SJSA1 (cell line): ENCODE measurements at regions not wholly inside any gene's neighbourhood (a gene's known extent, or its start where the extent isn't known, plus 50 kb on each side); places are given as distances from the start of the nearest gene placed in this dataset.

ENCODE experiments used
- DNase-seq, 2 experiments: peaks; one replicate each; pipeline ENCODE4 v3.0.0-alpha.2; 2015 to 2020; ENCODE audit warnings: low spot score in 2 of 2, low read depth in 1 of 2
- H3K27ac ChIP-seq: fragments of 250-450 bp; sonication (Bioruptor Pico); 2 replicates; pipeline ENCODE4 v1.5.1; 2020; ENCODE audit warnings: mild to moderate bottlenecking, moderate library complexity
- H3K27me3 ChIP-seq: fragments of 250-450 bp; sonication (Bioruptor Pico); replicated peaks from 2 replicates; pipeline ENCODE4 v1.5.1; 2020; ENCODE audit warnings: mild to moderate bottlenecking, moderate library complexity
- H3K36me3 ChIP-seq: fragments of 250-450 bp; sonication (Bioruptor Pico); 2 replicates; pipeline ENCODE4 v1.5.1; 2020; ENCODE audit warnings: mild to moderate bottlenecking
- H3K4me1 ChIP-seq: fragments of 250-450 bp; sonication (Bioruptor Pico); replicated peaks from 2 replicates; pipeline ENCODE4 v1.6.1; 2021; ENCODE audit warnings: mild to moderate bottlenecking
- H3K4me3 ChIP-seq: fragments of 250-450 bp; sonication (Bioruptor Pico); 2 replicates; pipeline ENCODE4 v1.5.1; 2020; ENCODE audit warnings: mild to moderate bottlenecking
- H3K9me3 ChIP-seq: fragments of 250-450 bp; sonication (Bioruptor Pico); replicated peaks from 2 replicates; pipeline ENCODE4 v1.5.1; 2020; ENCODE audit warnings: mild to moderate bottlenecking

DNA sequence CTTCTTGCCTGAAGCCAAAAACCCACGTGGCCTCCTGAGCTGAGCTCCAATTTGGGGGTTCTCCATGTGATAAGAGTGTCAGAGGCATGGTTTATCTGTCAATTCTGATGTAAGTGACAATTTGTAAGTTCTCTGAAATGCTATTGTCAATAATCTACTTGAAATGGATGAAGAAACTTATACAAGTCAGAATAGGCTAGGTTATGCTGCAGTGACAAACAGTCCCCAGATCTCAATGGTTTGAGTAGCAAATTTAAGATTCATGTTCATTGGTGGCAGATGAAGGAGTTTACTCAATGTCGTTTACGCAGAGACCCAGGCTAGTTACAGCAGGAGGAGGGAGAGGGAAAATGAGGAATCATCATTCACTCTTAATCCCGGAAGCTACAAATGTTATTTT is 352.4 kb downstream of the KIF16B start:
- H3K4me3 ChIP-seq = no peak overlapping the region
- no peak for DNase-seq
- peaks cover 4% of the 10 kb centered on the region; the same call in 1 of the 2 replicates for H3K9me3 ChIP-seq
- H3K36me3 ChIP-seq = no peaks in the 10 kb centered on the region
- H3K27me3 ChIP-seq = no peaks in the 10 kb centered on the region
- H3K4me1 ChIP-seq = peaks cover 50% of the 10 kb centered on the region
- no peak overlapping the region for H3K27ac ChIP-seq

DNA sequence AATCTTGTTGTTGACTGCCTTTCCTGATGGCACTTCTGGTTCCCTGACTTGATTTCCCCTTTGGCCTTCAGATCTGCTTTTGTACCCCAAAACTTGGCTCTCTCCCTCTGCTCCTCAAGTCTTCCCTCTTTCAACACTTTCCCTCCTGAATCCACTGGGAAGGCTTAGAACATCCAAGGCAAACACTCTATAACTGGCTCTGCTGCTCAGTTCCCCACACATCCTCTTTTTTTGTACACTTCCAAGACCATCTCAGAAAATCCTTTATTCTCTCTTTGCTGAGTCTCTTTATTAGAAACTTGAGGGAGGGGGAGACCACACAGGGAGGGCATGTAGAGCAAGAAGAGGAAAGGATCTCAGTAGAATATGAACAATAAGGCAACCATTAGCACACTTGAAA is 354.1 kb downstream of the KIF16B start:
- H3K36me3 ChIP-seq = no peaks in the 10 kb centered on the region
- peak in 1 of 2 experiments; percentile 49 for DNase-seq
- no peak overlapping the region for H3K4me3 ChIP-seq
- H3K4me1 ChIP-seq = peaks cover 47% of the 10 kb centered on the region
- no peaks in the 10 kb centered on the region for H3K27me3 ChIP-seq
- H3K9me3 ChIP-seq = peaks cover 4% of the 10 kb centered on the region; the same call in 1 of the 2 replicates
- H3K27ac ChIP-seq = peak overlapping the region; percentile 43

DNA sequence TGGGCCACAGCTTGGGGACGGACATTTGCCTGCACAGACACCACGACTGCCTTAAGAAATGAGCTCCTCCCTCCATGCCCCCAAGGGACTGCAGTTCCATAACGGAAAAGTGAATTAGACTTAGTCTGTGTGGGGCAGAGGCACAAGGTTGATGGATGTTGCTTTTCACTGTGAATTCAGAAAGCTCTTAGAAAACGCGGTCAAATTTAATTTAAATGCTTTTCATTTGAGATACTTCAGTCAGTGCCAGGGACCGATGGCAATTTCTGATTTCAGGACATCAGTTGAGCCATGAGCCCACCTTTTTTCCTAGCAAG is 356.4 kb downstream of the KIF16B start:
- DNase-seq = no peak
- no peaks in the 10 kb centered on the region for H3K27me3 ChIP-seq
- H3K27ac ChIP-seq = peak overlapping the region; percentile 26

DNA sequence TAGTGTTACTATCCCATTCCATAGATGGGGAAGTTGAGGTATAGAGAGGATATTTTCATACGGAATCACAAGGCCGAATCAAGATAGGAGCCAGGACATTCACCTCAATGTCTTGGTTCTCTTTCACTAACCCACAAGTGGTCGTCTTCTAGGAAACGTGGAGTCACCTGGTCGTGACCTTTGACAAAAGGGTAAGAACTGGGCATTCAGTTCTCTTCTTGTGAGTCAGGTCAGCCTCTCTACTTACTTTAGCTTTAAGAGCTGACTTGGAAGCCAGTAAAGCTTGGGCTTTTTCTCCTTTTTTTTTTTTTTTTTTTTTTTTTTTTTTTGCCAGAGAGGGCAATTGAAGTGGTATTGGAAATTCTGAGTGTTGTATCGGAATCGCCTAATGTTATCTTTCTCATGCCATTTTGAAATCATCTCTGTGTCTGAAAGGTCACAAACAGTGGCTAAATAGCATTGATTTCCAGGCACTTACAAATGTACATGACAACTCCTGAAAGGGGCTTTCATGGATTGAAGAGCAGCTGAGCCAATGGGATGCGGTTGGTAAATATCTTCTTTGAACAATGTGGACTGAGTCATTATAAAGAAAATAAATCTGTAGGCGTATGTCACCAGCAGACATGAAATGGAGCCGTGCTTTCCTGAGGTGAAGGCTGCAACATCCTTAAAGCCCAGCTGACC is 356.9 kb downstream of the KIF16B start:
- Histone ChIP-seq H3K4me1 (peaks cover 43% of the 10 kb centered on the region), H3K27ac (peak overlapping the region; percentile 26; the same call in 1 of the 2 replicates), H3K27me3 (no peaks in the 10 kb centered on the region), H3K4me3 (no peak overlapping the region), H3K9me3 (peaks cover 4% of the 10 kb centered on the region; the same call in 1 of the 2 replicates), H3K36me3 (no peaks in the 10 kb centered on the region)
- peak; percentile 53 to 61 for DNase-seq

More for the DNA sequence above, 356.4 kb downstream of the KIF16B start:
- H3K36me3 ChIP-seq = no peaks in the 10 kb centered on the region
- H3K4me3 ChIP-seq = no peak overlapping the region
- peaks cover 4% of the 10 kb centered on the region; the same call in 1 of the 2 replicates for H3K9me3 ChIP-seq
- H3K4me1 ChIP-seq = peaks cover 43% of the 10 kb centered on the region

DNA sequence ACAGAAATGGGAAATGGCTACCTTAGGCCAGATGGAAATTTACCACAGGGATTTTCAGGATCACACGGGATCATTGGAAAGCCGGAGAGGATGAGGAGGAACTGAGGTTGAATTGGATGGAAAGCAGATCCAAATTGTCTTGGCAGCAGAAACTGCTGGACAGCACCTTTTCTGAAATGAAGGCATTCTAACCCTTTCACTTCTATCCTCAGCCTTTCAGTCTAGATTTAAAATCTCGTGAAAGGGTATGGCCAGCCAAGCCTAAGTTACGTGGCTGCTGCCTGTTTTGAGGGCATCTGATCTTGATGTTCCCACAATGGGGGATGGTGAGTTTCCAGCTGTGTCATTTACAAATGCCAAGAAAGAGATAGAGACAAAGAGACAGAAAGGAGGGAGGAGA is 358.2 kb downstream of the KIF16B start:
- Histone ChIP-seq H3K27me3 (no peaks in the 10 kb centered on the region), H3K36me3 (no peaks in the 10 kb centered on the region), H3K4me3 (no peak overlapping the region), H3K27ac (no peak overlapping the region), H3K9me3 (no peaks in the 10 kb centered on the region), H3K4me1 (peaks cover 41% of the 10 kb centered on the region)
- DNase-seq = no peak

DNA sequence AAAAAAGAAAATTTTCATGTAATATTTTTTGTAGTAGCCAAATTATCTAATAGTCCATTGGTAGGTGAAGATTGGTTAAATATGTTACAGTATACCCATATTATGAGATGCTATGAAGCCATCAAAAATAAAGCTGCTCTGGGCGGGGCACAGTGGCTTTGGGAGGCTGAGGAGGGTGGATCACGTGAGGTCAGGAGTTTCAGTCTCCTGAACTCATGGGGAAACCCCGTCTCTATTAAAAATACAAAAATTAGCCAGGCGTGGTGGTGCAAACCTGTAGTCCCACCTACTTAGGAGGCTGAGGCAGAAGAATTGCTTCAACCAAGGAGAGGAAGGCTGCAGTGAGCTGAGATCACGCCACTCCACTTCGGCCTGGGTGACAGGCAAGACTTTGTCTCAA is 360.5 kb downstream of the KIF16B start:
- H3K27ac ChIP-seq = no peak overlapping the region
- H3K4me1 ChIP-seq = peaks cover 19% of the 10 kb centered on the region
- H3K9me3 ChIP-seq = no peaks in the 10 kb centered on the region
- no peaks in the 10 kb centered on the region for H3K27me3 ChIP-seq
- DNase-seq = no peak
- no peak overlapping the region for H3K4me3 ChIP-seq
- H3K36me3 ChIP-seq = no peaks in the 10 kb centered on the region

- no peaks in the 10 kb centered on the region for H3K27me3 ChIP-seq
- no peaks in the 10 kb centered on the region for H3K36me3 ChIP-seq
- DNase-seq = no peak
- no peaks in the 10 kb centered on the region for H3K9me3 ChIP-seq
- H3K4me3 ChIP-seq = no peak overlapping the region
- H3K27ac ChIP-seq = no peak overlapping the region
- peaks cover 5% of the 10 kb centered on the region for H3K4me1 ChIP-seq
These were observed 363.3 kb downstream of the KIF16B start for GRCh38 chr20:16209951-16210361.

- Histone ChIP-seq H3K36me3 (no peaks in the 10 kb centered on the region), H3K27me3 (no peaks in the 10 kb centered on the region), H3K27ac (no peak overlapping the region), H3K4me1 (peaks cover 5% of the 10 kb centered on the region), H3K4me3 (no peak overlapping the region), H3K9me3 (no peaks in the 10 kb centered on the region)
- no peak for DNase-seq
These were observed 363.9 kb downstream of the KIF16B start for GRCh38 chr20:16209357-16209756.

GRCh38 chr20:16208443-16208842 is 364.8 kb downstream of the KIF16B start:
- Histone ChIP-seq H3K36me3 (no peaks in the 10 kb centered on the region), H3K9me3 (no peaks in the 10 kb centered on the region), H3K4me3 (no peak overlapping the region), H3K4me1 (peaks cover 5% of the 10 kb centered on the region), H3K27ac (no peak overlapping the region), H3K27me3 (no peaks in the 10 kb centered on the region)
- DNase-seq = no peak

DNA sequence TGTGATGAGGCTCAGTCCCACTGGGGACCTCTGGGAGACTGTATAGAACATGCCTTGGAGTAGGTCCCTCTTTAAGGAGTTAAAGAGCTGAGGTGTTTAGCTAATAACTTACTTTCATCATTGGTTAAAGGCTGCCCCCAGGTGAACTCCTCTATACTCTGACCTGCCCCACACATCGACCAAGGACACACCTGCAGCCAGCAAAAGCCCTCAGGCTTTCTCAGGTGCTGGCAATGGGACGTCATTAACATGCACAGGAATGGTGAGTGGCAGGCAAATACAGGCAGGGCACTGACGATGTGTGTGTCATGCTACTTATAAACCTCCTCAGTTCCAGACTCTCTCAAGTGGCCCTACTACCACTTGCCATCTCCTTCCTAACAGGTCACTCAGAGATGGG is 366.4 kb downstream of the KIF16B start:
- H3K36me3 ChIP-seq = no peaks in the 10 kb centered on the region
- no peak overlapping the region for H3K4me3 ChIP-seq
- no peak overlapping the region for H3K27ac ChIP-seq
- no peak for DNase-seq
- H3K4me1 ChIP-seq = peaks cover 5% of the 10 kb centered on the region
- no peaks in the 10 kb centered on the region for H3K9me3 ChIP-seq
- H3K27me3 ChIP-seq = no peaks in the 10 kb centered on the region

GRCh38 chr20:16205507-16205906 is 367.7 kb downstream of the KIF16B start:
- H3K4me1 ChIP-seq = peaks cover 5% of the 10 kb centered on the region
- no peaks in the 10 kb centered on the region for H3K27me3 ChIP-seq
- no peak overlapping the region for H3K27ac ChIP-seq
- H3K36me3 ChIP-seq = no peaks in the 10 kb centered on the region
- no peak overlapping the region for H3K4me3 ChIP-seq
- peak in 1 of 2 experiments; percentile 12 for DNase-seq
- no peaks in the 10 kb centered on the region for H3K9me3 ChIP-seq

DNA sequence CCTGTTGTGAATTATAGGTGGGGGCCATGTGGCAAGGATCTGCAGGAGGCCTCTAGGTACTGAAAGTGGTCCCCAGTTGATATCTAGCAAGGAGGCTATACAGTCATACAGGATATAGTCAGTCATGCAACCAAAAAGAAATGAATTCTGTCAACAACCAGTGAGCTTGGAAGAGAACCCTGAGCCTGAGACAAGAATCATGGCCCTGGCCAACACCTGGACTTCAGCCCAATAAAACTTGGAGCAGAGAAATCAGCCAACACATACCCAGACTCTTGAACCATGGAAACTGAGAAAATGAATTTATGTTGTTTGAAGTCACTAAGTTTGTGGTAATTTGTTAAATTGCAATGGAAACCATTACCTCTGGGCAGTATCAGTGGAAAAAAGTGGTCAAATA is 370.2 kb downstream of the KIF16B start:
- Histone ChIP-seq H3K27ac (no peak overlapping the region), H3K9me3 (no peaks in the 10 kb centered on the region), H3K27me3 (no peaks in the 10 kb centered on the region), H3K36me3 (no peaks in the 10 kb centered on the region), H3K4me3 (no peak overlapping the region), H3K4me1 (peaks cover 5% of the 10 kb centered on the region)
- DNase-seq = no peak

DNA sequence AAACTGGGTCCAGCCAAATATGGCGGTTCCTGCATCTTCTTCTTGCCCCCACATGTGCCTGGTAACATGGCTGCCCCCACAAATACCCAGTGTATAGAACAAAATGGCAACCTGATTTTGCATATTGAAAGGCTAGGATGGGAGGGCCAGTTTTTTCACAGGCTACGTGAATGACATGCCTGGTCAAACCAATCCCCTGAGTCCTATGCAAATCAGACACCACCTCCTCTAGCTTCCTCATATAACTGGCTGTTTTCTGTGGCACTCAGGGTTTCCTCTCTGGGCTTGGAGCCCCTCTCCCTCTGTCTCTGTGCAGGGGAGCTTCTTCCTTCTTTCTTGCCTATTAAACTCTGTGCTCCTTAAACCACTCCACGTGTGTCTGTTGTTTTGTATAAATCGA is 372.1 kb downstream of the KIF16B start:
- H3K9me3 ChIP-seq = no peaks in the 10 kb centered on the region
- no peak overlapping the region for H3K4me3 ChIP-seq
- no peak for DNase-seq
- no peaks in the 10 kb centered on the region for H3K36me3 ChIP-seq
- no peaks in the 10 kb centered on the region for H3K27me3 ChIP-seq
- H3K27ac ChIP-seq = no peak overlapping the region
- peaks cover 5% of the 10 kb centered on the region for H3K4me1 ChIP-seq

DNA sequence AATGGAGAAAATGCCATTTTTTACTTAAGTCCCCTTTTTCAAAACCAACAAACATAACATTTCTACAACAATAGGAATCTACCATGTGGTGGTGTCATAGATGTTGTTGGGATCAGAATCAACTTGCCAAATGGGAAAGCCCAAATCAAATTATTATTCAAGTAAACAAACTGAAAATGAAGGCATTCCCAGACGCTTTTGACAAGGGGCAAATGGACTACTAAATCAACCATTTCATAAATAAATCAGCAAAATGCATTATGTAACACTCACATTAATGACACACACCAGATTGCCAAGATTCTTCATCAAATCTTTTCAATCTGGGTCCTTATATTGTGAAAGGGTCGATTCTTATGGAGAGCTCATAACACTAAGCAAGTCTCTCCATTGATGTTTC is 375.6 kb downstream of the KIF16B start:
- no peaks in the 10 kb centered on the region for H3K36me3 ChIP-seq
- H3K4me1 ChIP-seq = no peaks in the 10 kb centered on the region
- no peak for DNase-seq
- no peaks in the 10 kb centered on the region for H3K9me3 ChIP-seq
- no peak overlapping the region for H3K27ac ChIP-seq
- H3K27me3 ChIP-seq = no peaks in the 10 kb centered on the region
- no peak overlapping the region for H3K4me3 ChIP-seq

DNA sequence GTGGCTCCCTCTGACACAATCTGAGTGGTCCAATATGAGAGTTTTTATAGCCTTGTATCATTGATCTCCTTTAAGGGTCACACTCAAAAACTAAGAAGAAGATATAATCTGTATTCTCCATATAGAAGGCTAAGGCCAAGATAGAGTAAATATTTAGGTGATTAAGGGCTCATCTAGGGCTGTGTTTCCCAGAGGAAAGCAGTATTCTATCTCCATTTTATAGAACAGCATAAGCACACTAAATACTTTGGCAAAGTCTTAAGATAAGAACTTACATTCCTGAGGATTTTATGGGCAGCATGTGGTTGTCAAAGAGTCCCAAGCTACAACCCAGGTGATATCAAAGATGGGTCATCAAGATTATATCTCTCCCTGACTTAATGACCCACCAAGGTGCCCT is 377.6 kb downstream of the KIF16B start:
- no peak for DNase-seq
- H3K27ac ChIP-seq = no peak overlapping the region
- no peak overlapping the region for H3K4me3 ChIP-seq
- 0 out of 2 replicates have a peak, but pooled peaks cover 4% of the 10 kb centered on the region for H3K4me1 ChIP-seq
- 0 out of 2 replicates have a peak, but pooled peaks cover 2% of the 10 kb centered on the region for H3K9me3 ChIP-seq
- no peaks in the 10 kb centered on the region for H3K27me3 ChIP-seq
- no peaks in the 10 kb centered on the region for H3K36me3 ChIP-seq
